K562 (cell line): ENCODE measurements at regions not wholly inside any gene's neighbourhood (a gene's known extent, or its start where the extent isn't known, plus 50 kb on each side); places are given as distances from the start of the nearest gene placed in this dataset.
A peak's percentile ranks its signal among the peaks of the same experiment; 100 is the strongest.

Experiments used
- ATF3 ChIP-seq, 2 experiments: fragments of 450-650 bp in 1 of 2; sonication (generic) in 1 of 2; formaldehyde crosslinking in 1 of 2; IDR thresholded peaks in 1 of 2; conservative IDR thresholded peaks in 1 of 2; 2 replicates each; pipeline versions ENCODE4 v1.6.1 to v1.8.1; 2016 to 2023; ENCODE audit warnings: mild to moderate bottlenecking in 2 of 2, moderate library complexity in 2 of 2, inconsistent platforms in 1 of 2, missing genetic modification reagents in 1 of 2
- BRF1 ChIP-seq: IDR thresholded peaks from 3 replicates; pipeline ENCODE4 v1.6.1; 2011; ENCODE audit warnings: borderline replicate concordance, mild to moderate bottlenecking; ENCODE audit not compliant: insufficient read length; ENCODE audit errors: extremely low read depth
- CBFB ChIP-seq: sonication (generic); formaldehyde crosslinking; IDR thresholded peaks from 2 replicates; pipeline ENCODE4 v1.4.0; 2020; ENCODE audit warnings: mild to moderate bottlenecking, missing genetic modification reagents
- CREB1 ChIP-seq, 2 experiments: sonication (generic) in 1 of 2; formaldehyde crosslinking in 1 of 2; IDR thresholded peaks; 2 replicates each; pipeline versions ENCODE4 v1.6.1 to v1.8.0; 2012 to 2022; ENCODE audit warnings: inconsistent platforms in 1 of 2, mild to moderate bottlenecking in 1 of 2, missing genetic modification reagents in 1 of 2, moderate library complexity in 1 of 2
- CTBP1 ChIP-seq: fragments of 450-650 bp; IDR thresholded peaks from 2 replicates; pipeline ENCODE4 v1.6.1; 2016; ENCODE audit warnings: borderline replicate concordance
- ELF4 ChIP-seq: fragments of 450-650 bp; formaldehyde crosslinking; IDR thresholded peaks from 2 replicates; pipeline ENCODE4 v1.4.0; 2022; ENCODE audit warnings: missing genetic modification characterization
- HMG20B ChIP-seq: fragments of 250-450 bp; sonication (Bioruptor Pico); IDR thresholded peaks from 2 replicates; pipeline ENCODE4 v1.5.0; 2021; ENCODE audit warnings: mild to moderate bottlenecking
- HNRNPH1 ChIP-seq: fragments of 200-400 bp; formaldehyde crosslinking; optimal IDR thresholded peaks from 2 replicates; pipeline ENCODE3; 2017; ENCODE audit warnings: low read depth, mild to moderate bottlenecking, low read length, moderate library complexity
- ID3 ChIP-seq, 2 experiments: fragments of 250-450 bp in 1 of 2; fragments of 450-650 bp in 1 of 2; sonication (Bioruptor Pico) in 1 of 2; IDR thresholded peaks; 2 replicates each; pipeline versions ENCODE4 v1.6.1 to v1.8.0; 2016 to 2021; ENCODE audit warnings: mild to moderate bottlenecking in 2 of 2, moderate library complexity in 2 of 2, missing compliant biosample characterization in 1 of 2, missing genetic modification characterization in 1 of 2
- LEF1 ChIP-seq: fragments of 450-650 bp; IDR thresholded peaks from 2 replicates; pipeline ENCODE4 v1.6.1; 2016; ENCODE audit warnings: mild to moderate bottlenecking
- MTA3 ChIP-seq: fragments of 450-650 bp; formaldehyde crosslinking; IDR thresholded peaks from 2 replicates; pipeline ENCODE4 v1.6.1; 2017; ENCODE audit warnings: mild to moderate bottlenecking, borderline replicate concordance
- PHF21A ChIP-seq: fragments of 450-650 bp; IDR thresholded peaks from 2 replicates; pipeline ENCODE4 v1.6.1; 2017; ENCODE audit warnings: low read depth, borderline replicate concordance
- PURB ChIP-seq: sonication (generic); formaldehyde crosslinking; IDR thresholded peaks from 2 replicates; pipeline ENCODE4 v1.9.0; 2021; ENCODE audit warnings: low read depth, mild to moderate bottlenecking, missing genetic modification reagents
- SMAD2 ChIP-seq: fragments of 150-350 bp; IDR thresholded peaks from 2 replicates; pipeline ENCODE4 v1.6.1; 2014; ENCODE audit warnings: low read depth, mild to moderate bottlenecking, low read length
- SP2 ChIP-seq: IDR thresholded peaks from 2 replicates; pipeline ENCODE4 v1.6.1; 2011; ENCODE audit warnings: mild to moderate bottlenecking, low read depth, low read length, moderate library complexity; ENCODE audit not compliant: poor library complexity, severe bottlenecking; ENCODE audit errors: extremely low read depth
- SRSF9 ChIP-seq: fragments of 200-400 bp; formaldehyde crosslinking; IDR thresholded peaks from 2 replicates; pipeline ENCODE4 v1.6.1; 2017; ENCODE audit warnings: low read depth, low read length, borderline replicate concordance
- TRIM24 ChIP-seq, 2 experiments: fragments of 450-650 bp; IDR thresholded peaks; 2 replicates each; pipeline ENCODE4 v1.6.1; 2016
- TRIM28 ChIP-seq: fragments of 450-650 bp; IDR thresholded peaks from 2 replicates; pipeline ENCODE4 v1.6.1; 2017
- VEZF1 ChIP-seq: fragments of 200-800 bp; sonication (Bioruptor generic); IDR thresholded peaks from 2 replicates; pipeline ENCODE4 v1.6.1; 2017; ENCODE audit warnings: missing genetic modification characterization, missing compliant biosample characterization
- ZBTB49 ChIP-seq: sonication (generic); formaldehyde crosslinking; IDR thresholded peaks from 2 replicates; pipeline ENCODE4 v1.8.0; 2022; ENCODE audit warnings: missing genetic modification reagents, mild to moderate bottlenecking, borderline replicate concordance
- ZFPM2 ChIP-seq: fragments of 250-450 bp; sonication (Bioruptor Pico); IDR thresholded peaks from 2 replicates; pipeline ENCODE4 v1.5.1; 2022; ENCODE audit warnings: mild to moderate bottlenecking
- ZNF12 ChIP-seq: sonication (generic); formaldehyde crosslinking; IDR thresholded peaks from 2 replicates; pipeline ENCODE4 v1.4.0; 2020; ENCODE audit warnings: mild to moderate bottlenecking, missing genetic modification reagents
- ZNF146 ChIP-seq: IDR thresholded peaks from one replicate; pipeline ENCODE4 v1.6.1; 2018; ENCODE audit warnings: missing compliant biosample characterization; ENCODE audit not compliant: unreplicated experiment
- ZNF197 ChIP-seq: fragments of 200-800 bp; sonication (Bioruptor generic); IDR thresholded peaks from 2 replicates; pipeline ENCODE4 v1.6.1; 2016; ENCODE audit warnings: low read depth, missing genetic modification characterization, missing compliant biosample characterization
- ZNF41 ChIP-seq: fragments of 250-450 bp; sonication (Bioruptor Pico); conservative IDR thresholded peaks from 2 replicates; pipeline ENCODE4 v1.4.0; 2020; ENCODE audit warnings: mild to moderate bottlenecking

- TF ChIP-seq HMG20B (CRISPR knock-in tag) (no peak), PURB (CRISPR knock-in tag) (no peak), ID3 (CRISPR knock-in tag; IDR thresholded peaks at IDR 0.05) (no peak), ID3 (tag; IDR thresholded peaks at IDR 0.05) (no peak), ZNF41 (no peak), CBFB (peak; percentile 59; the same call in 1 of the 2 replicates), VEZF1 (no peak; the same call in 1 of the 2 replicates), SP2 (no peak), ZNF197 (no peak; the same call in 1 of the 2 replicates), MTA3 (no peak), CTBP1 (peak; percentile 54; the same call in 1 of the 2 replicates), SRSF9 (no peak), ZFPM2 (CRISPR knock-in tag) (no peak), CREB1 (IDR thresholded peaks at IDR 0.05) (peak; percentile 75), CREB1 (CRISPR knock-in tag; IDR thresholded peaks at IDR 0.05) (no peak), TRIM24 (IDR thresholded peaks at IDR 0.05) (peak; percentile 78 to 87), ELF4 (CRISPR knock-in tag) (peak; percentile 90), LEF1 (peak; percentile 87), ZBTB49 (no peak), TRIM28 (no peak), HNRNPH1 (no peak), ZNF12 (CRISPR knock-in tag) (no peak), SMAD2 (no peak), ATF3 (IDR thresholded peaks at IDR 0.05) (peak; percentile 94), ATF3 (CRISPR knock-in tag; conservative IDR thresholded peaks at IDR 0.05) (no peak), BRF1 (no peak), PHF21A (no peak; the same call in 1 of the 2 replicates), ZNF146 (CRISPR knock-in tag) (no peak)
These were observed 106.8 kb downstream of the LMO4 start (continued) for GRCh38 chr1:87435484-87435883.
